NCI-H526 treated with DMSO at 0.1 percent for 48 hours (cell line): ENCODE measurements at regions not wholly inside any gene's neighbourhood (a gene's known extent, or its start where the extent isn't known, plus 50 kb on each side); places are given as distances from the start of the nearest gene placed in this dataset.
"Not testable (repeated sequence)": the region's sequence is repeated elsewhere in the genome, so short reads cannot be mapped to it uniquely, and the experiment has no call there.

Experiments
- DNase-seq: peaks from one replicate; lab custom pipeline; 2025; lab: John Stamatoyannopoulos, UW

GRCh38 chr6:74283532-74283931 lies 587.5 kb downstream of the CD109 start:
- no peak for DNase-seq

- no peak for DNase-seq
These were observed 586.2 kb downstream of the CD109 start for GRCh38 chr6:74282143-74282689.

- no peak for DNase-seq
These were observed 584.2 kb downstream of the CD109 start for GRCh38 chr6:74280130-74280692.

GRCh38 chr6:74277777-74278186 lies 581.8 kb downstream of the CD109 start:
- DNase-seq: no peak

GRCh38 chr6:74273541-74273940 lies 577.5 kb downstream of the CD109 start:
- DNase-seq: no peak

GRCh38 chr6:74269600-74269858 lies 573.5 kb downstream of the CD109 start:
- no peak for DNase-seq

GRCh38 chr6:74268815-74269599 lies 573.0 kb downstream of the CD109 start:
- DNase-seq: no peak

GRCh38 chr6:74259981-74260380 lies 564.0 kb downstream of the CD109 start:
- DNase-seq: no peak

- no peak for DNase-seq
These were observed 560.8 kb downstream of the CD109 start for GRCh38 chr6:74256781-74257180.

- no peak for DNase-seq
These were observed 560.4 kb downstream of the CD109 start for GRCh38 chr6:74256381-74256780.

- DNase-seq: not testable (repeated sequence)
These were observed 559.0 kb downstream of the CD109 start for GRCh38 chr6:74255007-74255406.

- not testable (repeated sequence) for DNase-seq
These were observed 558.1 kb downstream of the CD109 start for GRCh38 chr6:74254147-74254546.

- DNase-seq: no peak
These were observed 557.3 kb downstream of the CD109 start for GRCh38 chr6:74253261-74253660.

GRCh38 chr6:74250161-74250818 lies 554.3 kb downstream of the CD109 start:
- DNase-seq: no peak

GRCh38 chr6:74249658-74250057 lies 553.7 kb downstream of the CD109 start:
- DNase-seq: peak; percentile 40

GRCh38 chr6:74248966-74249365 lies 553.0 kb downstream of the CD109 start:
- no peak for DNase-seq

GRCh38 chr6:74222768-74223333 lies 526.8 kb downstream of the CD109 start:
- no peak for DNase-seq

GRCh38 chr6:74213995-74214394 lies 518.0 kb downstream of the CD109 start:
- DNase-seq: no peak

- no peak for DNase-seq
These were observed 512.2 kb downstream of the CD109 start for GRCh38 chr6:74208239-74208638.

- DNase-seq: no peak
These were observed 503.4 kb downstream of the CD109 start for GRCh38 chr6:74199215-74199915.

- DNase-seq: no peak
These were observed 501.3 kb downstream of the CD109 start for GRCh38 chr6:74197310-74197709.

GRCh38 chr6:74187811-74188210 lies 491.8 kb downstream of the CD109 start:
- DNase-seq: no peak
